ENCODE measurements at regions not wholly inside any gene's neighbourhood (a gene's known extent, or its start where the extent isn't known, plus 50 kb on each side); places are given as distances from the start of the nearest gene placed in this dataset.

DNA sequence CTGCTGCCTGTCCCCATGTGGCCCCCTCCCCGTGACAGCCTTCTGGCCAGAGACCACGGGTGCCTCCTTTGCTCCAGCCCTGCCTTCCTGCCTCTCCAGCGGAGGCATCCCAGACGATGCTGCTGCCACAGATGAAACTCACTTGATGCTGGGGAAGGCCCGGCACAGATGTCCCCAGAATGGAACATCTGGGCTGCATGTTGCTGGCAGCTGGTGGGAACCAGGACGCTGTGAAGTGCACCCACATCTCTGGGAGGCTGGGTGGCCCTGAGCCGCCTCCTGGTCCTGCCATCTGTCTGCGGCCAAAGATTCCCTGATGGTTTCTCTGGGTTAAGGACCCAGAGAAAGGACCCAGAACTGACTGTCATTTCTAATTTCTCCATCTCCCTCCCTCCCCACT lies 51.9 kb upstream of the PTPRS start:
- DNase-seq: no peak
- intact Hi-C loops (cut with DNase I): no loop called here

DNA sequence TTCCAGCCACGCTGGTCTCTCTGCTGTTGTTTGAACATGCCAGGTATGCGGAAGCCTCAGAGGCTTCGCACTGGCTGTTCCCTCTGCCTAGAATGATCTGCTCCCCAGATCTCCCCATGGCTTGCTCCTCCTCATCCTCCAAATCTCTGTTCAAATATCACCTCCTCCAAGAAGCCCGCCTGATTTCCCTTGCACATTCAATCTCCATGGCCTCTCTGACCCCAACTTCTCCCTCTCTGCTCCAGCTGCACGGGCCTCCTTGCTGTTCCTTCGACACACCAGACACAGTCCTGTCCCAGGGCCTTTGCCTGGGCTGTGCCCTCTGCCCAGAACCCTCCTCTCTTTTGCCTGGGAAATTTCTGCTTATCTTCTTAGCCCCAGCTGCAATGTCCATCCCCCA lies 52.5 kb upstream of the PTPRS start:
- intact Hi-C loops (cut with DNase I): no loop called here
- peak in 1 of 10 donors; percentile 55 for DNase-seq

DNA sequence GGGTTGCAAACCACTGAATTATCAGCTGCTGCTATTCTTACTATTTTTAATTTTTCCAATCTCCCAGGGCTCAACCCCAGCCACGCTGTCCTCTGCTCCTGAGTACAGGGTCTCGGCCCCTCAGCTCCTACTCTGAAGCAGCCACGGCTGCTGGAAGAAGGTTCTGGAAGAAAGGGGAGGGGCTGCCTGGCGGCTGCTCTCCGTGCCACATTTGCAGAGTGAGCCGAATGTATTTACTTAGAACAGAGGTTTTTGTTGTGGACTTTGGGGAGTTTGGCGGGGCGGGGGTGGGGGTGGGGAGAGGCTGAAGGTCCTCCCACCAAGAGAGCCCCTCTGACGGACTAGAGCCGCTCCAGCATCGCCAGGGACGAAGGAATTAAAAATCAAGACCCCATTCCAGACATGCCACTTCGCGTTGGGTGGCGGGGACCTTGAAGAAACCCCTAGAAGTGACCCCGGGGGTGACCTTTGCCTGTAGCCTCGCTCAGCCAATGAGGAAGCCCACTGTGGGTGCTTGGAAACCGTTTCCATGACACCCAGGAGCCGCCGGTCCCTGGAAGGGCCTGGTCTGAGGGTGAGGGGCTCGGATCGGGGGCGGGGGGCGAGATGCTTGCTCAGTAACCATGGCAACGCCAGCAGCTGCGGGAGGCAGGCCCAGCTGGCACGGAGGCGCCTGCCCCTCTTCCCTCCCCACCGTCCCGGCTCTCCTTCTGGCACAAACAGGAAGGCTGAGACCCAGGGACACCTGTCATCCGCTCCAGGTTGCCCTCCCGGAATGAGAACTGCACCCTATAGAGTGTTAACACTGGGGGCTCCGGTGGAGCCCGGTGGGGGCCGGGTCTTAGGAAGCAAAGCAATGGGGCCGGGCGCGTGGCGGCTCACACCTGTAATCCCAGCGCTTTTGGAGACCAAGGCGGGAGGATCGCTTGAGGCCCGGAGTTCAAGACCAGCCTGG lies 54.2 kb upstream of the PTPRS start:
- intact Hi-C loops (cut with DNase I): no loop called here
- peak in 1 of 10 donors; percentile 75 for DNase-seq

DNA sequence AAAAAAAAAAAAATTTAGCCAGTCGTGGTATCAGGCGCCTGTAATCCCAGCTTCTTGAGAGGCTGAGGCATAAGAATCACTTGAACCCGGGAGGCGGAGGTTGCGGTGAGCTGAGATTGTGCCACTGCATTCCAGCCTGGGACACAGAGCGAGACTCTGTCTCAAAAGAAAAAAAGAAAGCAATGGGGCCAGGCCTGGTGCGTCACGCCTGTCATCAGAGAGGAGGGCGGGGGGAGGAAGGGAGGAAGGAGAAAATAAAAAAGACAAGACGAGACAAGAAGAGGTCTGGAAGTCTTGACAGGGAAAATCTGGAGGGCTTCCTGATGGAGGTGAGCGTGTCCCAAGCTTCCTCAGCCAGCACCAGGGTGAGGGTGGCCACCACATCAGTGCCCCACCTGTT lies 54.9 kb upstream of the PTPRS start:
- DNase-seq: no peak

DNA sequence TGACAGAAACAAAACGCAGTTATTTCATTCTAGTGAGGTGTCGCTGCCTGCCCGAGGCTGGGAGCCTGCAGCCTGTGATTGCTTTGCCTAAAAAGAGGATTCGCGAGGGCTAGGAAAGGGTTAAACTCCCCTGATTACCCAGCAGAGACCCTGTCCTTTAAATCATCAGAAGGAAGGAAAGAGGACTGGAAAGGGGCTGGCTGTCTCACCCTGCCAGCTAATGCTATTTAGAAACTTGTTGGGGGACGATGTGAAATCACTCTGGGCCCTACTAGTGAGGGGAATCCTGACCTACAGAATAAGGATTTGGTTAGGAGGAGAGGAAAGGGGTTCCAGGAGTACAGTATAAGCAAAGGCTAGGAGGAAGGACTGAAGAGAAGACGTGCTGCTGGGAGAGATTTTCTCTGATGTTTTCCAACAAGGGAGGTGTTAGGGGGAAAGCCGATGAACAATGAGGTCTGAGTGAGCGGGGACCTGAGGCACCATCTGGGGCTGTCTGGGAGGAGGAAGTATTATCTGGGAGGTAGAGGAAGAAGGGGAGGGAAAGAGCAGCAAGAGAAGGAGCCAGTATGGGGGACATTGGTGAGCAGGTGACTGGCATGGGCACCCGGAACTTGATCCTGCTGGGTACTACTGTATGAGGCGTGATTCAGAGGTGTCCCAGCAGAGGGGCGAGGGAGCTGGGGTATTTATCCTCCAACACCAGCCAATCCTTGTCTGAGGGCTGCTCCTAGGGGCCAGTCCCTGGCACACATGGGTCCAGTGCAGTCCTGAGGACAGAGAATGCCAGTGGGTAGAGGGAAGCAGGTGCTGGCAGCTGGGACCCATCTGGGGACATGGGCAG lies 55.7 kb upstream of the PTPRS start:
- intact Hi-C loops (cut with DNase I): no loop called here
- DNase-seq: no peak

More for the DNA sequence above, 54.9 kb upstream of the PTPRS start:
- intact Hi-C loops (cut with DNase I): no loop called here

DNA sequence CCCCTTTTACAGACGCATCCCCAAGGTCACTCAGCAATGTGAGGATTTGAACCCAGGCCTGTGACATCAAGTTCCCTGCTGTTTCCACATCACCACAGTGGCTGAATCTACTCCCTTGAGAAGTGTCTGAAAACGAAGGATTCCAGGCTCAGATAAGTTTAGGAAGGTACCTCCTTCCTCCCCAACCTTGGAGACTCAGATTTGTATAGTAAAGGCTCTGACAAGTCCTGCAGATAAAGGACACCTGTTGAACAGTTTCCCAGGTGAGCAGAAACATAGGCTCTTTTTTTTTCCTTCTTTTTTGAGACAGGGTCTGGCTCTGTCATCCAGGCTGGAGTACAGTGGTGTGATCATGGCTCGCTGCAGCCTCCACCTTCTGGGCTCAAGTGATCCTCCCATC lies 56.4 kb upstream of the PTPRS start:
- intact Hi-C loops (cut with DNase I): no loop called here

DNA sequence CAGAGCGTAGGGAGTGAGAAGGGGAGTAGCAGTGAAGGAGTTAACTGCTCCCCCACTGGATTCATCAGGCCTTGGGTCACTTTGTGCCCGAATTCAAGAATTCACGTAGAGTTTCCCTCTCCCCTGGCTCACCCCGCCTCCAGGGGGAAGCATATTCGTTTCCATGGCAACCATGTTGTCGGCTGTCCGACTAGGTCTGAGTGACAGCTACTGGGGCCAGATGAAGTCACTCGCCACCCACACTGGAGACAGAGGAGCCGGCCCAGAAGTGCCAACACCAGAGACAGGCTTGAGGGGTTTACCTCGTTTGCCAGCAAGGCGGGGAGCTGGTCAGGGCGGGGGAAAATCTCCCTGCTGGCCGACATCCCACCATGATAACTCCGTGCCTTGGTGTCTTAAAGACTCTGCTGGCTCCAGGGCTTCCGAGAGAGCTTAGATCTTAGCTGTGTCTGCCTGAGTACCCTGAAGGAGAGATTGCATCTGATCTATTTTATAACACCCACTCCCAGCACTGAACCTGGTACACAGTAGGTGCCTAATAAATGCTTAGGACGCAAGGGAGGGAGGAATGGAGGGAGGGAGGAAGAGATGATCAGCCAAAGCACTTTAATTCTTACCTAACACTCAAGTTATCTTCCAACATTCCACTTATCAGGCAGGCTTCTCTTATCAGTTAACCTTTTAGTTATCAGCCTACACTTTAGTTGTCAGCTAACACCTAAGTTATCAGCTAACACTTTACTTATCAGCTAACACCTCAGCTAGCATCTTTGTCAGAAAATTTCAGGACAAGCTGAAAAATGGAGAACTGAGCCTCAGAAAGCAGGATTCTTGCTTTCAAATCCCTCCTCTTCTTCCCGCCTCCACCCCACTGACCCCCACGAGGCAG lies 57.2 kb upstream of the ZNRF4 start:
- peak in 5 of 10 donors; percentile 21 to 85 (median 23) for DNase-seq
- intact Hi-C loops (cut with DNase I): no loop called here

More for the DNA sequence above, 56.4 kb upstream of the PTPRS start:
- no peak for DNase-seq

DNA sequence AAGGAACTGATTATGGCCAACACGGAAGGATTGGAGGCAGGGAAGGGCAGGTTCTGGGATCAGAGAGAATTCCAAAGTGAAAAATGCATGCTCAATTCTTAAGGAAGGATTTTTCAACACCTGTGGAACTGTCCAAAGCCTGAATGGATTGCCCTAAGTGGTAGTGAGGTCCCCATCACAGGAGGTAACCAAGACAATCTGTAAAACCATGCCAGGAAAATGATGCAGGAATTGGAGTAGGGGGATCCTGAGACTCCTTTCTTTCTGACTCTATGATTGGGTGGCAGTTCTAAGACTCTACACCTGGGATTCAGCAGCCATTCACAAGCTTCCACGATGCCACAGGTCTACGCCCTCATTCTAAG lies 56.5 kb upstream of the ZNRF4 start:
- DNase-seq: no peak
- intact Hi-C loops (cut with DNase I): no loop called here

DNA sequence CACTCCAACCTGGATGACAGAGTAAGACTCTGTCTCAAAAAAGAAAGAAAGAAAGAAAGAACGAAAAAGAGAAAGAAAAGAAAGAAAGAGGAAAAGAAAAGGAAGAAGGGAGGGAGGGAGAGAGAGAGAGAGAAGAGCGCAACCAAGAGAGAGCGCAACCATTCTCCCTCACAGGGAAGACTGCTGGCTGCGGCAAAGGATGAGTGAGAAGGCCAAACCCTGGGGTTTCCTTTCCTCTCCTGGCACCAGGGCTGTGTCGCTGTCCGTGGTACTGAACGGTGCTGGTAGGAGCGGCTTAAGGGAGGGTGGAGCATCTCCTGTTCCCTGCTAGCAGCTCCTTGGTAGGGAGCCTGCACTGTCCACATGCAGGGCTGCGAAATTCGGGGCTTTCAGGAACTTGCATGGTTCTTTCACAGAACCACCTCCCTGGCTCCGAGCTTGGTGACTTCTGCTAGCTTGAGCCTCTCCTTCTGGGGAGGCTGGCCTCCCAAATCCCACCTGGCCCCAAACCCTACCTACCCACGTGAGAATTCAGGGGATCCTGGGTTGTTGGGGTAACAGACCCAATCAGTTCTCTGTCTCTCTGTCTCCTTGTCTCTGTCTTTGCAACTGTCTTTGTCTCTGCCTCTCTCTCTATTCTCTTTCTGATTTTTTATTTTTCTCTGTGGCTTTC lies 51.1 kb upstream of the ZNRF4 start:
- peak in 6 of 10 donors; percentile 29 to 88 (median 48) for DNase-seq
- intact Hi-C loops (cut with DNase I): no loop called here
